Esophagus muscularis mucosa (tissue), 4 donors: ENCODE measurements at regions not wholly inside any gene's neighbourhood (a gene's known extent, or its start where the extent isn't known, plus 50 kb on each side); places are given as distances from the start of the nearest gene placed in this dataset.

ENCODE experiments used
- EP300 ChIP-seq: sonication (generic); formaldehyde crosslinking; IDR thresholded peaks from one replicate; pipeline ENCODE4 v1.6.1; 2017; ENCODE audit warnings: antibody characterized with exemption
- POLR2A ChIP-seq: fragments of 450-650 bp; IDR thresholded peaks from one replicate; pipeline ENCODE4 v1.6.1; 2017; ENCODE audit warnings: antibody characterized with exemption, moderate library complexity, mild to moderate bottlenecking, low read depth
- POLR2AphosphoS5 ChIP-seq, 2 donors: sonication (generic); formaldehyde crosslinking; IDR thresholded peaks; one replicate each; pipeline ENCODE4 v1.6.1; 2017; ENCODE audit warnings: antibody characterized with exemption in 2 of 2
- TF ChIP-seq, protein P1 (sequence below), 3 experiments: fragments of 200-600 bp in 2 of 3; fragments of 450-650 bp in 1 of 3; sonication (generic) in 2 of 3; IDR thresholded peaks; one replicate each; pipeline ENCODE4 v1.5.1; 2017 to 2019; ENCODE audit warnings: antibody characterized with exemption in 3 of 3, mild to moderate bottlenecking in 2 of 3, moderate library complexity in 1 of 3

DNA sequence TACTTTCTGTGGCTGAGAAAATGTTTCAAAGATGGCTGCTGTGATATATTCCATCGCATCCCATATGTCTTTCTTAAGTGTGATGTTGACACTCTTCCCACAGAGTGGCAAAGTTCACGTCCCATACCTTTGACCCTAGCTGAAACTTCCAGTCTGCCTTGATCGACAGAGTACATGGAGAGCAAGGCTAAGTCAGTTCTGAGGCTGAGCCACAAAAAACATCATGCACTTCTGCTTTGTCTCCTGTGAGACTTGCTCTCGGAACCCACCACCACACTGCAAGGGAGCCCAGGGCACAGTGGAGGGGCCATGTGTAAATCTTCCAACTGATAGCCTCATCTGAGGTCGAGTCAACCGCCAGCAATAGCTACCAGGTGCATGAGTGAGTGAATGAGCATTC lies 431.9 kb upstream of the RUNX1 start:
- TF ChIP-seq, protein P1, sequence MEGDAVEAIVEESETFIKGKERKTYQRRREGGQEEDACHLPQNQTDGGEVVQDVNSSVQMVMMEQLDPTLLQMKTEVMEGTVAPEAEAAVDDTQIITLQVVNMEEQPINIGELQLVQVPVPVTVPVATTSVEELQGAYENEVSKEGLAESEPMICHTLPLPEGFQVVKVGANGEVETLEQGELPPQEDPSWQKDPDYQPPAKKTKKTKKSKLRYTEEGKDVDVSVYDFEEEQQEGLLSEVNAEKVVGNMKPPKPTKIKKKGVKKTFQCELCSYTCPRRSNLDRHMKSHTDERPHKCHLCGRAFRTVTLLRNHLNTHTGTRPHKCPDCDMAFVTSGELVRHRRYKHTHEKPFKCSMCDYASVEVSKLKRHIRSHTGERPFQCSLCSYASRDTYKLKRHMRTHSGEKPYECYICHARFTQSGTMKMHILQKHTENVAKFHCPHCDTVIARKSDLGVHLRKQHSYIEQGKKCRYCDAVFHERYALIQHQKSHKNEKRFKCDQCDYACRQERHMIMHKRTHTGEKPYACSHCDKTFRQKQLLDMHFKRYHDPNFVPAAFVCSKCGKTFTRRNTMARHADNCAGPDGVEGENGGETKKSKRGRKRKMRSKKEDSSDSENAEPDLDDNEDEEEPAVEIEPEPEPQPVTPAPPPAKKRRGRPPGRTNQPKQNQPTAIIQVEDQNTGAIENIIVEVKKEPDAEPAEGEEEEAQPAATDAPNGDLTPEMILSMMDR (IDR thresholded peaks at IDR 0.05): no peak
- TF ChIP-seq EP300 (no peak), POLR2A (no peak), POLR2AphosphoS5 (IDR thresholded peaks at IDR 0.05) (no peak)
